HEK293 (cell line): ENCODE measurements at regions not wholly inside any gene's neighbourhood (a gene's known extent, or its start where the extent isn't known, plus 50 kb on each side); places are given as distances from the start of the nearest gene placed in this dataset.

Source experiments
- ZNF175 ChIP-seq: fragments of 450-650 bp; formaldehyde crosslinking; IDR thresholded peaks from 2 replicates; pipeline ENCODE4 v1.5.1; 2016; ENCODE audit warnings: missing biosample characterization, missing genetic modification characterization
- ZNF202 ChIP-seq: fragments of 450-650 bp; formaldehyde crosslinking; IDR thresholded peaks from 2 replicates; pipeline ENCODE4 v1.5.1; 2016; ENCODE audit warnings: missing biosample characterization, missing genetic modification characterization, borderline replicate concordance
- ZNF223 ChIP-seq: fragments of 450-650 bp; formaldehyde crosslinking; IDR thresholded peaks from 2 replicates; pipeline ENCODE4 v1.5.1; 2016; ENCODE audit warnings: missing biosample characterization, missing genetic modification characterization
- ZNF23 ChIP-seq: fragments of 450-650 bp; formaldehyde crosslinking; IDR thresholded peaks from 2 replicates; pipeline ENCODE4 v1.5.1; 2016; ENCODE audit warnings: missing biosample characterization, missing genetic modification characterization, borderline replicate concordance
- ZNF610 ChIP-seq: fragments of 450-650 bp; formaldehyde crosslinking; IDR thresholded peaks from 2 replicates; pipeline ENCODE4 v1.5.1; 2016; ENCODE audit warnings: missing biosample characterization, missing genetic modification characterization, borderline replicate concordance
- ZNF707 ChIP-seq: fragments of 450-650 bp; formaldehyde crosslinking; IDR thresholded peaks from 2 replicates; pipeline ENCODE4 v1.5.1; 2016; ENCODE audit warnings: missing biosample characterization, missing genetic modification characterization
- TF ChIP-seq, protein P1 (sequence below): fragments of 450-650 bp; formaldehyde crosslinking; IDR thresholded peaks from 2 replicates; pipeline ENCODE4 v1.5.1; 2016; ENCODE audit warnings: missing biosample characterization, missing genetic modification characterization
- TF ChIP-seq, protein P2 (sequence below): fragments of 450-650 bp; IDR thresholded peaks from 2 replicates; pipeline ENCODE4 v1.5.1; 2018; ENCODE audit warnings: missing biosample characterization, missing genetic modification characterization
- TF ChIP-seq, protein P3 (sequence below): fragments of 450-650 bp; formaldehyde crosslinking; IDR thresholded peaks from 2 replicates; pipeline ENCODE4 v1.5.1; 2016; ENCODE audit warnings: missing biosample characterization, missing genetic modification characterization, borderline replicate concordance
- TF ChIP-seq, protein P4 (sequence below): fragments of 450-650 bp; formaldehyde crosslinking; IDR thresholded peaks from 2 replicates; pipeline ENCODE4 v1.5.1; 2017; ENCODE audit warnings: missing biosample characterization, mild to moderate bottlenecking, missing genetic modification characterization, moderate library complexity
- TF ChIP-seq, protein P5 (sequence below): fragments of 450-650 bp; formaldehyde crosslinking; IDR thresholded peaks from 2 replicates; pipeline ENCODE4 v1.5.1; 2017; ENCODE audit warnings: missing biosample characterization, missing genetic modification characterization

DNA sequence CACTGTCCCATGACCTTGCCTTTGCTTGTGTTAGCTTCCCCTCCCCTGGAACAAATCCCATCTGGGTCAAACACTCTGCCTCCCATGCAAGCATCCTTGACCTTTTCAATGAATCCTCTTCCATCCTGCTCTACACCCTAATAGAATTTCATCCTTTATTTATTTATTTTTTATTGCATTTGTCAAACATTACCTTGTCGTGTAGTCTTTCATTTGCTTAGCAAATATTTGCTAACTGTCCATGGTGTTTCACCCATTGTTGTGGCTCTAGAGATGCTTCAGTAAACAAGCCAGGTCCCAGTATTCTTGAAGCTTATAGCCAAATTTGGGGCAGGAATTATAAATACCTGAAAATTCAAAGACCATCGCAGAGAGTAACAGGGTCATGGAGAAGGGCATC, 51.0 kb upstream of the MRTFB start:
- TF ChIP-seq, protein P1, sequence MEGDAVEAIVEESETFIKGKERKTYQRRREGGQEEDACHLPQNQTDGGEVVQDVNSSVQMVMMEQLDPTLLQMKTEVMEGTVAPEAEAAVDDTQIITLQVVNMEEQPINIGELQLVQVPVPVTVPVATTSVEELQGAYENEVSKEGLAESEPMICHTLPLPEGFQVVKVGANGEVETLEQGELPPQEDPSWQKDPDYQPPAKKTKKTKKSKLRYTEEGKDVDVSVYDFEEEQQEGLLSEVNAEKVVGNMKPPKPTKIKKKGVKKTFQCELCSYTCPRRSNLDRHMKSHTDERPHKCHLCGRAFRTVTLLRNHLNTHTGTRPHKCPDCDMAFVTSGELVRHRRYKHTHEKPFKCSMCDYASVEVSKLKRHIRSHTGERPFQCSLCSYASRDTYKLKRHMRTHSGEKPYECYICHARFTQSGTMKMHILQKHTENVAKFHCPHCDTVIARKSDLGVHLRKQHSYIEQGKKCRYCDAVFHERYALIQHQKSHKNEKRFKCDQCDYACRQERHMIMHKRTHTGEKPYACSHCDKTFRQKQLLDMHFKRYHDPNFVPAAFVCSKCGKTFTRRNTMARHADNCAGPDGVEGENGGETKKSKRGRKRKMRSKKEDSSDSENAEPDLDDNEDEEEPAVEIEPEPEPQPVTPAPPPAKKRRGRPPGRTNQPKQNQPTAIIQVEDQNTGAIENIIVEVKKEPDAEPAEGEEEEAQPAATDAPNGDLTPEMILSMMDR (tag by site-specific recombination) = no peak
- TF ChIP-seq, protein P2, sequence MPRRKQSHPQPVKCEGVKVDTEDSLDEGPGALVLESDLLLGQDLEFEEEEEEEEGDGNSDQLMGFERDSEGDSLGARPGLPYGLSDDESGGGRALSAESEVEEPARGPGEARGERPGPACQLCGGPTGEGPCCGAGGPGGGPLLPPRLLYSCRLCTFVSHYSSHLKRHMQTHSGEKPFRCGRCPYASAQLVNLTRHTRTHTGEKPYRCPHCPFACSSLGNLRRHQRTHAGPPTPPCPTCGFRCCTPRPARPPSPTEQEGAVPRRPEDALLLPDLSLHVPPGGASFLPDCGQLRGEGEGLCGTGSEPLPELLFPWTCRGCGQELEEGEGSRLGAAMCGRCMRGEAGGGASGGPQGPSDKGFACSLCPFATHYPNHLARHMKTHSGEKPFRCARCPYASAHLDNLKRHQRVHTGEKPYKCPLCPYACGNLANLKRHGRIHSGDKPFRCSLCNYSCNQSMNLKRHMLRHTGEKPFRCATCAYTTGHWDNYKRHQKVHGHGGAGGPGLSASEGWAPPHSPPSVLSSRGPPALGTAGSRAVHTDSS (tag by site-specific recombination) = no peak
- TF ChIP-seq, protein P3, sequence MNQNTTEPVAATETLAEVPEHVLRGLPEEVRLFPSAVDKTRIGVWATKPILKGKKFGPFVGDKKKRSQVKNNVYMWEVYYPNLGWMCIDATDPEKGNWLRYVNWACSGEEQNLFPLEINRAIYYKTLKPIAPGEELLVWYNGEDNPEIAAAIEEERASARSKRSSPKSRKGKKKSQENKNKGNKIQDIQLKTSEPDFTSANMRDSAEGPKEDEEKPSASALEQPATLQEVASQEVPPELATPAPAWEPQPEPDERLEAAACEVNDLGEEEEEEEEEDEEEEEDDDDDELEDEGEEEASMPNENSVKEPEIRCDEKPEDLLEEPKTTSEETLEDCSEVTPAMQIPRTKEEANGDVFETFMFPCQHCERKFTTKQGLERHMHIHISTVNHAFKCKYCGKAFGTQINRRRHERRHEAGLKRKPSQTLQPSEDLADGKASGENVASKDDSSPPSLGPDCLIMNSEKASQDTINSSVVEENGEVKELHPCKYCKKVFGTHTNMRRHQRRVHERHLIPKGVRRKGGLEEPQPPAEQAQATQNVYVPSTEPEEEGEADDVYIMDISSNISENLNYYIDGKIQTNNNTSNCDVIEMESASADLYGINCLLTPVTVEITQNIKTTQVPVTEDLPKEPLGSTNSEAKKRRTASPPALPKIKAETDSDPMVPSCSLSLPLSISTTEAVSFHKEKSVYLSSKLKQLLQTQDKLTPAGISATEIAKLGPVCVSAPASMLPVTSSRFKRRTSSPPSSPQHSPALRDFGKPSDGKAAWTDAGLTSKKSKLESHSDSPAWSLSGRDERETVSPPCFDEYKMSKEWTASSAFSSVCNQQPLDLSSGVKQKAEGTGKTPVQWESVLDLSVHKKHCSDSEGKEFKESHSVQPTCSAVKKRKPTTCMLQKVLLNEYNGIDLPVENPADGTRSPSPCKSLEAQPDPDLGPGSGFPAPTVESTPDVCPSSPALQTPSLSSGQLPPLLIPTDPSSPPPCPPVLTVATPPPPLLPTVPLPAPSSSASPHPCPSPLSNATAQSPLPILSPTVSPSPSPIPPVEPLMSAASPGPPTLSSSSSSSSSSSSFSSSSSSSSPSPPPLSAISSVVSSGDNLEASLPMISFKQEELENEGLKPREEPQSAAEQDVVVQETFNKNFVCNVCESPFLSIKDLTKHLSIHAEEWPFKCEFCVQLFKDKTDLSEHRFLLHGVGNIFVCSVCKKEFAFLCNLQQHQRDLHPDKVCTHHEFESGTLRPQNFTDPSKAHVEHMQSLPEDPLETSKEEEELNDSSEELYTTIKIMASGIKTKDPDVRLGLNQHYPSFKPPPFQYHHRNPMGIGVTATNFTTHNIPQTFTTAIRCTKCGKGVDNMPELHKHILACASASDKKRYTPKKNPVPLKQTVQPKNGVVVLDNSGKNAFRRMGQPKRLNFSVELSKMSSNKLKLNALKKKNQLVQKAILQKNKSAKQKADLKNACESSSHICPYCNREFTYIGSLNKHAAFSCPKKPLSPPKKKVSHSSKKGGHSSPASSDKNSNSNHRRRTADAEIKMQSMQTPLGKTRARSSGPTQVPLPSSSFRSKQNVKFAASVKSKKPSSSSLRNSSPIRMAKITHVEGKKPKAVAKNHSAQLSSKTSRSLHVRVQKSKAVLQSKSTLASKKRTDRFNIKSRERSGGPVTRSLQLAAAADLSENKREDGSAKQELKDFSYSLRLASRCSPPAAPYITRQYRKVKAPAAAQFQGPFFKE = no peak
- TF ChIP-seq ZNF175 (tag by site-specific recombination) (no peak), ZNF23 (no peak), ZNF202 (tag by site-specific recombination) (no peak), ZNF223 (tag by site-specific recombination) (no peak), ZNF707 (no peak), ZNF610 (tag by site-specific recombination) (no peak)
- TF ChIP-seq, protein P4, sequence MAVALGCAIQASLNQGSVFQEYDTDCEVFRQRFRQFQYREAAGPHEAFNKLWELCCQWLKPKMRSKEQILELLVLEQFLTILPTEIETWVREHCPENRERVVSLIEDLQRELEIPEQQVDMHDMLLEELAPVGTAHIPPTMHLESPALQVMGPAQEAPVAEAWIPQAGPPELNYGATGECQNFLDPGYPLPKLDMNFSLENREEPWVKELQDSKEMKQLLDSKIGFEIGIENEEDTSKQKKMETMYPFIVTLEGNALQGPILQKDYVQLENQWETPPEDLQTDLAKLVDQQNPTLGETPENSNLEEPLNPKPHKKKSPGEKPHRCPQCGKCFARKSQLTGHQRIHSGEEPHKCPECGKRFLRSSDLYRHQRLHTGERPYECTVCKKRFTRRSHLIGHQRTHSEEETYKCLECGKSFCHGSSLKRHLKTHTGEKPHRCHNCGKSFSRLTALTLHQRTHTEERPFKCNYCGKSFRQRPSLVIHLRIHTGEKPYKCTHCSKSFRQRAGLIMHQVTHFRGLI (tag by site-specific recombination) = no peak
- TF ChIP-seq, protein P5, sequence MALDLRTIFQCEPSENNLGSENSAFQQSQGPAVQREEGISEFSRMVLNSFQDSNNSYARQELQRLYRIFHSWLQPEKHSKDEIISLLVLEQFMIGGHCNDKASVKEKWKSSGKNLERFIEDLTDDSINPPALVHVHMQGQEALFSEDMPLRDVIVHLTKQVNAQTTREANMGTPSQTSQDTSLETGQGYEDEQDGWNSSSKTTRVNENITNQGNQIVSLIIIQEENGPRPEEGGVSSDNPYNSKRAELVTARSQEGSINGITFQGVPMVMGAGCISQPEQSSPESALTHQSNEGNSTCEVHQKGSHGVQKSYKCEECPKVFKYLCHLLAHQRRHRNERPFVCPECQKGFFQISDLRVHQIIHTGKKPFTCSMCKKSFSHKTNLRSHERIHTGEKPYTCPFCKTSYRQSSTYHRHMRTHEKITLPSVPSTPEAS (tag by site-specific recombination) = no peak
